HT-29 (cell line): ENCODE measurements at regions not wholly inside any gene's neighbourhood (a gene's known extent, or its start where the extent isn't known, plus 50 kb on each side); places are given as distances from the start of the nearest gene placed in this dataset.
"Not testable (repeated sequence)": the region's sequence is repeated elsewhere in the genome, so short reads cannot be mapped to it uniquely, and the experiment has no call there.

Source experiments
- DNase-seq: peaks from one replicate; pipeline ENCODE4 v3.0.0-alpha.2; 2015; ENCODE audit warnings: low spot score

DNA sequence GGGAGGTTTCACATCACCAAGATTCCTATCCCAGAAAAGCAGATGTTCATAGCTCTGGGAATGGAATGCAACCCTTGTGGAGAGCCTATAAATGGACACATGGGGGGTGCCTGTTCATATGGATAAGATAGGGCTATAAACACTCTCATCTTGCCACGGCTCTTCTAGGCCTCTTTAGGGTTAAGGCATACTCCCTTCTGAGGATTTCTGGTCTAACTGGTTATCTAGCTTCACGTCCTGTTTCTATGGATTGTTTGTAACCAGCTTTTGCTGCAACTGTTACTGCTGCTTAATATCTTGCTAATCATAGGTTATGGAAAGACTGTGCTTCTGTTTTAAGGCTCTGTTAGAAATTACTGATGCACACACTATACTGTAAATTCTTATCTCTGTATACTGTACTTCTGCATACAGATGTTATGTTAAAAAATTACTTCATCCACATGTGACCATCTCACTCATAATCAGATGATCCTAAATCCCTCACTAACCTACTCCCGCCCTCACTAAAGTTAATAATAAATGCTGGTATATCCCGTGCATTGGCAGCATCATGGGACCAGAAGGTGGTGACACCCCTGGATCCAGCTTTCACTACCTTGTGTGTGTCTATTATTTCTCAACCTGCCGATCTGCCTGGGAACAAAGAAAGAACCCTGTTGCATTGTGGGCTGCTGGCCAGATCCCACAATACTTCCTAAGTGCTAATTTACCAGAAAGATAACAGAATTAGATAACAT lies 68.7 kb downstream of the PRKAB2 start:
- not testable (repeated sequence) for DNase-seq

DNA sequence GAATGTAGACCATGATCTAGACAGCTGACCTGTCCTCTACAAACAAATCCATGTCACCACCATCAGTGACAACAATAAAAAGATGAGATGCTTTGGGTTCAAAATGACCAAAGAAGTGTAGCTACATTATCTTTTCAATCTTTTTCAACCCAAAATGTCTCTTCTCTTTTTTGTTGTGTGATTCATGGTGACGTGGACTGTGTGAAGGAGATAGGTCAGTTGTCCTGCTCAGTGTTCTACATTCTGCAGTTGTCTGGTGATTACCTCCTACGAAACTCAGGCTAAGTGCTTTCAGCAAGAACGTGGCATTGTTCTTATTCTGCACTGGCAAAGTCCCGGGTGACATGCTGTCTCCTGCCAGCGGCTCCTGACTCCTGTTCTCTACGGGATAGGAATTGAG lies 73.1 kb downstream of the PRKAB2 start:
- no peak for DNase-seq

DNA sequence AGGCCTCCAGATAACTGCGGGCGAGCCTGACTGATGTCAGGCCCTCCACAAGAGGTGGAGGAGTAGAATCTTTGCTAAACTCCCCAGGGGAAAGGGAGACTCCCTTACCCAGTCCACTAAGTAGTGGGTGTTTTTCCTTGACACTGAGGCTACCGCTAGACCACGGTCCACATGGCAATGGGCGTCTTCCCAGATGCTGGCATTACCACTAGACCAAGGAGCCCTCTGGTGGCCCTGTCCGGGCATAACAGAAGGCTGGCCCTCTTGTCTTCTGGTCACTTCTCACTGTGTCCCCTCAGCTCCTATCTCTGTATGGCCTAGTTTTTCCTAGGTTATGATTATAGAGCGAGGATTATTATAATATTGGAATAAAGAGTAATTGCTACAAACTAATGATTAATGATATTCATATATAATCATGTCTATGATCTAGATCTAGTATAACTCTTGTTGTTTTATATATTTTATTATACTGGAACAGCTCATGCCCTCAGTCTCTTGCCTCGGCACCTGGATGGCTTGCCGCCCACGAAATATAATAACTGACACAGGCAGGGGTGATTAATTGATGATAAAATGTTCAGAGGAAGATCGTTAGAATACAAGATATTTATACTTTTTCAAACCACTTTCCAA lies 73.8 kb downstream of the PRKAB2 start:
- peak; percentile 59 for DNase-seq

DNA sequence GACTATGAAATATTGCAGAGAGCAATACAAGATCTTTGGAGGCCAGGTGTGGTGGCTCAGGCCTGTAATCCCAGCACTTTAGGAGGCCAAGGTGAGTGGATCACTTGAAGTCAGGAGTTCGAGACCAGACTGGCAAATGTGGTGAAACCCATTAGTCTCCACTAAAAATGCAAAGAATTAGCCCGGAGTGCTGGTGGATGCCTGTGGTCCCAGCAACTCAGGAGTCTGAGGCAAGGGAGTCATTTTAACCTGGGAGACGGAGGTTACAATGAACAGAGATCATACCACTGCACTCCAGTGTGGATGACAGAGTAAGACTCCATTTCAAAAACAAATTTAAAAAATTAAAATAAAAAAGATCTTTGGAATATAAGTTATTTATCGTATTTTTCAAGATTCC lies 76.6 kb downstream of the PRKAB2 start:
- no peak for DNase-seq

DNA sequence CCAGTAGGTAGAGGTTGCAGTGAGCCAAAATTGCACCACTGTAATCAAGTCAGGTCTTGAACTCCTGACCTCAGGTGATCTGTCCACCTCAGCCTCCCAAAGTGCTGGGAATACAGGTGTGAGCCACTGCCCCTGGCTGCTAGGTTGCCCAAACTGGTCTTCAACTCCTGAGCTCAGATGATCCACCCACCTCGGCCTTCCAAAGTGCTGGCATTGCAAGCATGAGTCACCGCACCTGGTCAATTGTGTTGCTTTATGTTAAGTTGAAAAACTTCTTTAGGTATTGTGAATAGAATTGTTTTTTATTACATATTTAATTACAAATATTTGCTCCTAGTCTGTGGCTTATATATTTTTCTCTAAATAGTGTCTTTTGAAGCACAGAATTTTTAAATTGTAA lies 80.5 kb downstream of the PRKAB2 start:
- DNase-seq = no peak

DNA sequence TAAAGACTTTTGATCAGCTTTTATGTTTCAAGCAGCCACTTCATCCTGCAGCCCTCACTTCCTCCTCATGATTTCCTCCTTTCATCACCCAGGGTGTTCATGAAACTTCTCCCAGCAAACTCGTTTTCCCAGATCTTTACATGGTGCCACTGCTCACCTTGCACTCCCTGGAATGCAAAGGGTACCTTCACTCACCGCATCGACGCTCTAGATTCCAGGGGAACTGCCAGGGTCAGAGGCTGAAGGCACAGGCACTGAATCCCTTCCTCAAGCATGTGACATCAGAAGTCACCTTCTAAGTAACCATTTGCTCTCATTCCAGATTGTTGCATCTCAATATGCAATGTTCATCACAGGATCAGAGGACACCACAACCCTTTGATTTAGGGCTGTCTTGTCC lies 82.8 kb downstream of the PRKAB2 start:
- DNase-seq = no peak

DNA sequence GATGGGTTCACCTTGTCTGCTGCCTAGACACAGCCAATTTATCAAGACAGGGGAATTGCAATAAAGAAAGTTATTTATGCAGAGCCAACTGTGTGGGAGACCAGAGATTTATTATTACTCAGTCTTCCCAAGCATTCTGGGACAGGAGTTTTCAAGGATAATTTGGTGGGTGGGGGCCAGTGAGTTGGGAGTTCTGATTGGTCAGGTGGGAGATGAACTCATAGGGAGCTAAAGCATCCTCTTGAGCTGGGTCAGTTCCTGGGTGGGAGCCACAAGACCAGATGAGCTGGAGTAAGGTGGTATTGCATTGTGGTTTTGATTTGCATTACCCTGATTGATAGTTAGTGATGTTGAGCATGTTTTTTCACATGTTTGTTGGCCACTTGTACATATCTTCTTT lies 86.1 kb downstream of the PRKAB2 start:
- DNase-seq = no peak

DNA sequence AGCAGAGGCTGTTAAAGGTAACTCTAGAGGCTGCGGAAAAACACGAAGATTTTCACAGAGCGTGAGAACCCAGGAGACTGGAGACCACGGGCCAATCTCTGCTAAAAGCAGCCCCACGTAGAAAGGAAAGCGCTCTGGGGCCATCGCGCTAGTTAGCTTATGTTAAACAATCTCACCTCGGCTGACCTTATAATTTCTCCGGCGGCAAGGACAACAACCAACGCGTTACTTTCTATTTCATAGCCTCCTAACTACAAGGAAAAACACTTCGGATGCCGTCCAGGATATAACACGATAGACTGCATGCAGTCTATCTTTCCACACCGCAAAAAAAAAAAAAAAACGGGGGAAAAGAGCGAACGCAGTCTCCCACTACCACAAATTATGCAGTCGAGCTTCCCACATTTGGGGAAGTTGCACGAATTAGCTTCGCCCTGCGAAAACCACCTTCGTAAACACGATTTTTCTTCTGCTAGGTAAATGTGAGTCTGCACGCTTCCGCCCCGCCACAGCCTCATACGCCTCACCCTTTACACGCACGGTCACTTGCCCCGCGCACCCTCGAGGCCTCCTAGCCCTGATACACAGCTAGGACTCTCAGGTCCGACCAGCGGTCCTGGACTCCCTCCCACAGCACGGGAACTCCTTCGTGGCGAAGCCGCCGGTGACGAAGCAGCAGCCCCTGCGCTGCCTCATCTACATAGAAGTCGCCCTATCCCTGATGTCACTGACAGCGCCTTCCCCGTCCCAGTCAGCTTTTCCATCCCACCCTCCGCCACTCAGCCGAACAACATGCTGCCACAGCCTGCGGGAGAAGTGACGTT lies 87.8 kb downstream of the PRKAB2 start:
- peak; percentile 88 for DNase-seq

DNA sequence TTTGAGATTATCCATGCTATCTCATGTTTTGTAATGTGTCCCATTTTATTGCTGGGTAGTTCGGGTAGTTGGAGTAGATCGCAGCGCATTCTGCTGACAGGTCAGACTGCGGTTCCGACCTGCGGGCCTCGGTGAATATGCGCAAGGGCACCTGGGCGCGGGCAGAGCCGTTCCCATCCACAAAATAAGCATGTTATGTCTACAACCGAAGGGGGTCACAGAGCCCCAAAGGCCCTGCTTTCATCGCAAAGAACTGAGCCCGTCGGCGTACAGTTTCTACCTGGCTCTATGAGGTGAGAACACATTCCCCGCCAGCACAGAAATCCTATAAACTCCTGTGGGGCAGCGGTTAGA lies 88.4 kb downstream of the PRKAB2 start:
- DNase-seq = no peak

DNA sequence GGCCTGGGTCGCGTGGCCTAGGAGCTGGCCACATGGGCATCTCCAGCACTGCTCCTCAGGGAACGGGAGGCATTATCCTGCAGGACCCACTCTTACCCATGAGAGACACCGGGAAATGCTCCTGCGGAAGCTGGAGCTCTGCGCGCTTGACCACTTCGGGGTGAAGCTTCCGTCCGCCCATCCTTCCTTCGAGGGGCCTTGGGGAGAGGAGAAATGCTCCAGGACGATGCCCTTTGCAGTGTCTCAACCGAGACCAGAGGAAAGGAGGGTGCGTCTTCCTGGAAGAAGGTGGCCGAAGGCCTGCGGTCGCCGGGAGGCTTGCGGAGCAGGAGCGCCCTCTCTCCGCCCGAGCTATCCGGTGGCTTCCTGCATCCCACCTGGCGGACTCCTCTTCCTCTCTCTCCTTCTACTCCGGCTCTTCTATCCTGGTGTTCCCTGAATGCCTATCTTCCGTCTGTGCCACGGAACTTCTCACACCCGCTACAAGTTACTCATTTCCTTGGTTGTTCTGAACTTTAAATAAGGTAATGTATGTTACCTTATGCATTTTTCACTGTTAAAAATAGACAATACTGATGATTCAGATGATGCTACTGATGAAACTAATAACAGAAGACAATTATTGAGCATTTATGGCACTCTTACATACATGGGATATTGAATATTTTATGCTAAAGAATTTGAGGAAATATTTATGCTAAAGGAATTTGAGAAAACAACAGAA lies 91.4 kb downstream of the PRKAB2 start:
- DNase-seq = no peak

DNA sequence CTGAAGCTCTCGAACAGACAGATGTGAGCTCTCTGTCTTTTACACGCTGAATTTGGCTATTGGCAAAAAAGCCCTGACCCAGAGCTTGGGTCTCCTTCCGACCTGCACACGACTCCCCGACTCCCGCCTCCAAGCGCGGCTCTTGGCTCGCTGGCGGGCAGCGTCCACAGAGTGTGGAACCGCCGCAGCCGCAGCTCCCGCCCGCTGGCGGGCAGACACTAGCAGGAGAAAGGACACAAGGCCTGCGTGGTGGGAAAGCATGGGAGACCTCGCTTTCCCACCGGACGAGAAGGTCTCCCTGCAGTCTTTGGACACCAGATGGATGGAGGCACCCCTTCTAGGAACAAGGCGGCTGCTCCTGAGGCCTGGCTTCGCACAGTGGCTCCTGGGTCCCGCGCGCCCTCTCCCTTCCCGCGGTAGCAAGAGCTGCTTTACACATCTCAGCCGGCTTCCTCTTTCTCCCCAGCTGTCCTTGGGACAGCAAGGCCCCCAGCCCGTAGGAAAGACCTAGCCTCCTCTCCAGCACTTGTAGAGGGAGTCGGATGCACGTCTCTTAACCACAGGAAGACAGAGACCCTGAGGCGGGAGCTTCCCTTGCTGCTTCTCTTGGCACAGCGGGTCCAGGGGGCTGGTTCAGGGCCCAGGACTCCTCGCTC lies 92.1 kb downstream of the PRKAB2 start:
- DNase-seq = no peak

DNA sequence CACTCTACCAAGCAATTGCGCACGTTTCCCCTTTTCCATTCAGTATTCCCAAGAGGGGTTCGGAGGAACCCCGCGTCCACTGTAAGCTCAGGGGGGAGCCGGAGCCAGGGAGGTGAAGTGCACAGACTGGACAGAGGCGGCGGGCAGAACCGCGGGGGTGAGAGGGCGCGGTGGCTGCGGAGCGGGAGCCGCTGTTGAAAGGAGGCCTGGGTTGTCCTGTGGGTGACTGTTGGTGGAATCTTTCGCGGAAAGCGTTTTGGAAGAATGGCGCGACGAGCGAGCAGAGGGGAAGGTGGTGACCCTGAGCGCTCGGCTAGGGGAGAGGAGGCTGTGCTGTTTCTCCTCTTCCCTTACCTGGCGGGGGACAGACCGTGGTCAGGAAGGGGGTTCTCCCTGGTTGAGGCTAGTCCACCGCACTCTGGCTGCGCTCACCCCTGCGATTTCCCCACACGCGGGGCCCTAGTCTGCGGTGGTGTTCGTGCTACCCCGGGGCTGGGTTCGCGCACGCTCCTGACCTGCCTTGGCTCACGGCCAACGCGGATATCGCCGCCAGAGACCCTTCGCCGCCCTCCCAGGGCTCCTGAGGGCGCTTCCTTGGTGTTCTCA lies 92.8 kb downstream of the PRKAB2 start:
- no peak for DNase-seq

DNA sequence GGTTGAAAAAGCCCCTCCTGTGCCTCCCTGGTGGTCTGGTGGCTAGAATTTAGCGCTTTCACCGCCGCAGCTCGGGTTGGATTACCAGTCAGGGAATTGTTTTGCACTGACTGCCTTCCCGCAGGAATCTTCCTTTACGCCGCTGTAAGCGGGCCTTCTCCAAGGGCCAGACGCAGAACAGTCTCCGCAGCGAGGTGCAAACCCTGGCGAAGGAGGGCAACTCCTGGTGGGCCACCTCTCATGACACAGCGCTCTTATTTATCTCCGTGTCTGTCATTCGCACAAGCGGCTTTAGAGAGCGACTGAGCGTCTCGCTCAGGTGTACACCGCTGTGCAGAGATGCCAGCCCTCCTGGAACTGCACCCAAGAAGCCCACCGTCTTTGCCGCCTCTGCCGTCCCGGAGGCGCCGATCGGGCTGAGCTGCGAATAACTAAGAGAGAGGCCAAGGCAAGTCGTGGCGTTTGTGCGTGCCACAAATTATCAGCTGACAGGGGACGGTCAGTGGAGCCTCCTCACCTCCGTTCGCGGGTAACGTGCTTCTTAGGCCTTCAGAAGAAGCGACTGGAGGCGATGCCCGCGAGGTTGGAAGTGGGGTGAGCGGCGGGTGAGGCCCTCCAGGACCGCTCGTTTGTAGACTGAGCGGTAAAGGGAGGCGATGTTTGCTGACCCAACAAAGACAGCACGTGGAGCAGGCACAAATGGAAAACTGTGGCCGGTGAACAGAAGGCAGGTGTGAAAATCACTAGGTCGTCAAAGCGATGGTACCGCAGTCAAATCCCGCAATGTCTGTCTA lies 93.5 kb downstream of the PRKAB2 start:
- DNase-seq = no peak

DNA sequence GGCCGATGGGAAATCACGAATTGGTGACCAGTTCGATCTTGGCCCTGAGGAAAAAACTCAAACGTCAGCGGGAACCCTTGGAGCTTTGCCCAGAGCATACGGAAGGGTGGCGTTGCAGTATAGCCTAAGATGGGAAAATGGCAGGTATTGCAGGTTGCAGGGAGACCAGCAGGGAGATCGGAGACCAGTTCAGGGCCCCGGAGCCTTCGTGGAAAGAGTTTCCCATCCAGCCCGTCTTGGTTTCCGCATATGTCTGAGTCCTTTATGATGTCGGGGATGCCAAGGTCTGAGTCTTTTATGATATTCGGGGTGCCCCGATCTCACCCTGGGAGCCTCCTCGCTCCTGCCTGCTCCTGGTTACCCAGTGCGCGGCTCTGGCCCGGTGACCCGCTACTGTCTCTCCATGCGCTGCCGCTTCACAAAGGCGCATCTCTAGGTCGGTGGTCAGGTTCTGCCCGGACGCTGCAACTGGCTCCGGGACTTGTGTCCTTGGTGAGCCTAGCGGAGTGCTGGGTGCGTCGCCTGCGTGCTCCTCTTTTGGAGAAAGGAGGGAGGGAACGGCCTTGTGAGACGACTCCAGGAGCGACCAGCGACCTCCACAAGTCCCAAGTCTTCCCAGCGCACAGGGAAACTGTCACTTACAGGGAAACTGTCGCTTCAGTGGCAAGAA lies 94.2 kb downstream of the PRKAB2 start:
- no peak for DNase-seq

DNA sequence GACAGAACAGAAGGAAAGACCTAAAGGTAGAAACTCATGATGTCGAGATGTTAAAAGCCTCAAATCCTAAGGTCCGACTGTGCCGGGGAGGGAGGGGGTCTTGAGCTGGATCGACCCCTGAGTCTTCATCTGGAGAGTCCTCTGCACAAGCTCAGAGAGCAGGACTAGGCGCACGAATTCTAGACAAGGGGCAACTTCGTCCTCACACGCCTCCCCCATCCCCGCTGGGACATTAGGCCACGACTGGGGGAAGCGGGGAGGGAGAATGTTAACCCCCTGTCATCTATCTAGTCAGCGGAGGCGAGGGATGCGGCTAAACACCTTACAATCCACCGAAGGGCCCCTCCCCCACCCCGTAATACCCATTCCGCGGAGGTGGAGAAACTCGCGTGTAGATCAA lies 94.7 kb downstream of the PRKAB2 start:
- DNase-seq = no peak

DNA sequence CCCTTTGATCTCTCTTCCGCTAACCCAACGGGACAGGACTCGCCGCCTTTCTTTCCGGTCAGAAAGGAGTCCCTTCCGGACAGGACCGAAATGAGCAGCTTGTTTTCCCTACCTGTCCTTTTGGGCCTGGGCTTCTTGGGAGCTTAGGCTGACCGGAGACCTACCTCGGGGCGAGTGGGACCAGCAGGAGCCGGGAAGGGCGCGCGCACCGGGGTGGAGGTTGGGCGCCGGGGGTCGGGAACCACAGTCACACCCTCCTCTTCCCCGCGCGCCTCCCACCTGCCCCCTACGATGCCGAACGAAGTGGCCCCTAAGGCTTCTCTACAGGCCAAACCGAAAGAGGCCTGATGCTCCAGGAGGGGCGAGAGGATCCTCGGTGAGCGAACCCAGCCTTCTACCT lies 95.2 kb downstream of the PRKAB2 start:
- DNase-seq = no peak

DNA sequence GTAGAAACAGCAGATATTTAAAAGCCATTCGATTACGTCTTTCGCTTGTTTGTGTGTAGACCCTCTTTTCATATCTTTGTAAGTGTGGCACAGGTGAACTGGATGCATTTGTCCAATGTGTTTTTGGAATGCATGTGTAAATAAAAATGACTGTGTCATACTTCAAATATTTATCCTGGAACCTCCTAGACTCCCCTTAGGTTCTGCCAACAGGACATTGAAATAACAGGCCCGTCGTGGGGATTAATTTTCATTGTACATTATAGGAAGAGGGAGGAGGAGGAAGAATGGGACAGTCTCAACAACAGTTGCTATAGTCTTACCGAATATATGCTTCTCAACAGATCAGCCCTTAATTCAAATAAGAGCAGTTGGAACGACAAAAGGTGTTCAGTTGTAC lies 95.8 kb downstream of the PRKAB2 start:
- DNase-seq = no peak

DNA sequence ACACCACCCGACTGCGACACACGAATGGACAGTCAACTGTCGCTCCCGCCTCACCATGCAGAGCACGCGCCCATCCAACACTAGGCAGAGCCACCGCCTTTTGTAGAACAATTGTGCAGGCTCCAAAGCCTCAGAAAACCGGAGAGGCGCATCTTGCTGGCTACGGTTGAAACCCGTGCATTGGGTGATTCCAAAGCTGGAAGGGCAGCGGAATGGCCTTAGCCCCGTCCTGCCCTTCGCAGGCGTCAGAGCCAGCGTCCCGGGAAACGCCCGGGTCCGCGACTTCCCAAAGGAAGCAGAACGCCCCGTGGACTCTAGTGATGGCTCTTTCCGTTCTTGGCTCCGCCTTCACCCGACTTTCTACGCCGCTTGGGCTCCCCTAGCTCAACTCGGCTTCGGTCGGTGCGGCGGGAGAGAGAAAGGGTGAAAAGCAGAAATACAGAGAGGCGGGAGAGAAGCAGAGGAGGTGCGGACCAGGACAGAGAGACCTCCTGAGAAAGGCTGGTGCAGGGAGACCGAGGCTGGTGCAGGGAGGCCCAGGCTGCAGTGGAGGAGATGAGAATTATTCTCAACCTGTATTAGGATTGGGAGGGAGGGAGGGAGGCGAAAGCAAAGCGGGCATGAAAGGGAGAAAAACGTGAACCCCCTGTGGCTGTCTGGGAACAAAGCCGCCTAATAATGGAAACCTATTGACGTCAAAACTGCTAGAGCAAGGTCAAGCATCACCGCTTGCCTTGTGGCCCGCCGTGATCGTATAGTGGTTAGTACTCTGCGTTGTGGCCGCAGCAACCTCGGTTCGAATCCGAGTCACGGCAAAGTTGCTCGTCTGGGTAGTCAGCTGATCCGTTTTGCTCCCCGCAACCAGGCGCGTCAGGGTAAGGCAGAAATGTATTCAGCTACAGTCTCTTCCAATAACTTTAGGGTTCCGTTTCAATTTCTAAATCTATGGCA lies 99.5 kb downstream of the PRKAB2 start:
- no peak for DNase-seq

DNA sequence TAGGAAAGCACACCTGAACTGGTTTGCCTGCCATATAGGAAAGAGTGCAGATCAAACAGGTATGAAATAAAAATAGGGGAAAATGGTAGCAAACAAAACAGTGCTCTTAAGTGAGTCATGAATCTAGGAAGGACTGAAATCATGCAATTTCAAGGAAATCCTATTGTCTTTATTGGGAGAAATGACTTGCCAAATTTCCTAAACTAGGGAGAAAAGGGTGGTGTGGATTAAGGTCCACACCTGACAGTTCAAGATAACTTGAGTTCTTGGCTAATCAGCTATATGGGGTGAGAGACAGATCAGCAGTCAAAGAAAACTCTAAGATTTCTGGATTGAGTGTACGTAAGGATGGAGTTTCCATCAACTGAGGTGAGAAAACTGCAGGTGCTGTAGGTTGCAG lies 101.1 kb downstream of the PRKAB2 start:
- no peak for DNase-seq
